Endothelial cell of umbilical vein (primary cell): ENCODE measurements at regions not wholly inside any gene's neighbourhood (a gene's known extent, or its start where the extent isn't known, plus 50 kb on each side); places are given as distances from the start of the nearest gene placed in this dataset.

ENCODE experiments used
- BruUV-seq: library from RNA; stranded (reverse); fragments of 400-500 nt; replicated peaks from 2 replicates; lab custom pipeline; 2021; lab: Mats Ljungman, UMichigan
- CTCF ChIA-PET: fragments of 300-600, 350-600 bp; sonication (Branson Sonifier 250); formaldehyde crosslinking; loops from one replicate; lab custom pipeline; 2021; ENCODE audit warnings: antibody characterized with exemption, inconsistent platforms; lab: Charles Lee
- POLR2A ChIA-PET: fragments of 300-600, 350-600 bp; sonication (Branson Sonifier 250); formaldehyde crosslinking; loops from one replicate; lab custom pipeline; 2021; ENCODE audit warnings: antibody characterized with exemption, inconsistent platforms; lab: Charles Lee
- DNase-seq: peaks from one replicate; pipeline ENCODE4 v3.0.0-alpha.2; 2011; ENCODE audit warnings: low read depth, low spot score
- FAIRE-seq: peaks from 2 replicates; lab custom pipeline; 2011; peaks lifted over from hg19 to GRCh38; lab: Jason Lieb, UNC
- H2AFZ ChIP-seq: 2 replicates; pipeline ENCODE4 v1.6.0; 2012; ENCODE audit warnings: low read depth, low read length, control low read depth, inconsistent platforms
- H3K27ac ChIP-seq: 2 replicates; pipeline ENCODE4 v1.5.1; 2011; ENCODE audit warnings: low read depth, mild to moderate bottlenecking, control low read depth, low read length, moderate library complexity; ENCODE audit not compliant: insufficient read depth
- H3K27me3 ChIP-seq, 2 experiments: 2 replicates each; pipeline versions ENCODE4 v1.6.0 to v1.6.1; 2011; ENCODE audit warnings: low read length in 2 of 2, mixed read lengths in 1 of 2; ENCODE audit not compliant: control insufficient read depth in 2 of 2, insufficient read depth in 2 of 2
- H3K36me3 ChIP-seq, 2 experiments: 2 replicates in 1 of 2; 3 replicates in 1 of 2; pipeline ENCODE4 v1.5.1; 2011; ENCODE audit warnings: low read length in 2 of 2, mild to moderate bottlenecking in 1 of 2, moderate library complexity in 1 of 2; ENCODE audit not compliant: control insufficient read depth in 2 of 2, insufficient read depth in 2 of 2; ENCODE audit errors: extremely low read depth in 1 of 2
- H3K4me1 ChIP-seq: 3 replicates; pipeline ENCODE4 v1.5.1; 2011; ENCODE audit warnings: mild to moderate bottlenecking, low read length; ENCODE audit not compliant: control insufficient read depth, insufficient read depth; ENCODE audit errors: extremely low read depth
- H3K4me2 ChIP-seq: 2 replicates; pipeline ENCODE4 v1.6.1; 2011; ENCODE audit warnings: low read length, control low read depth, mixed read lengths; ENCODE audit not compliant: insufficient read depth
- H3K4me3 ChIP-seq, 3 experiments: fragments of 200-600 bp in 1 of 3; sonication (generic), shearing (Covaris generic) in 1 of 3; replicated peaks in 1 of 3; 2 replicates each; pipeline ENCODE4 v1.5.1; 2011 to 2016; ENCODE audit warnings: control low read depth in 3 of 3, low read length in 3 of 3, mild to moderate bottlenecking in 2 of 3, inconsistent platforms in 1 of 3, low read depth in 1 of 3, moderate library complexity in 1 of 3; ENCODE audit not compliant: insufficient read depth in 1 of 3
- H3K79me2 ChIP-seq: 2 replicates; pipeline ENCODE4 v1.6.0; 2012; ENCODE audit warnings: low read length, inconsistent platforms; ENCODE audit not compliant: control insufficient read depth, insufficient read depth
- H3K9ac ChIP-seq: replicated peaks from 2 replicates; pipeline ENCODE3; 2011; ENCODE audit warnings: low read length, control low read depth; ENCODE audit not compliant: insufficient read depth; ENCODE audit errors: extremely low read depth
- H3K9me1 ChIP-seq: replicated peaks from 3 replicates; pipeline ENCODE4 v1.6.0; 2011; ENCODE audit warnings: mild to moderate bottlenecking, low read length; ENCODE audit not compliant: control insufficient read depth, insufficient read depth; ENCODE audit errors: extremely low read depth
- H3K9me3 ChIP-seq: replicated peaks from 2 replicates; pipeline ENCODE4 v1.5.1; 2012; ENCODE audit warnings: low read length, inconsistent platforms; ENCODE audit not compliant: control insufficient read depth, insufficient read depth
- H4K20me1 ChIP-seq: replicated peaks from 2 replicates; pipeline ENCODE3; 2011; ENCODE audit warnings: mild to moderate bottlenecking, low read length; ENCODE audit not compliant: control insufficient read depth, insufficient read depth; ENCODE audit errors: extremely low read depth
- CTCF ChIP-seq, 2 donors: IDR thresholded peaks; 1 replicate in 1 of 2; 2 replicates in 1 of 2; pipeline ENCODE4 v1.5.1; 2011; ENCODE audit warnings: low read length in 2 of 2, mild to moderate bottlenecking in 2 of 2, moderate library complexity in 2 of 2, control low read depth in 1 of 2, inconsistent platforms in 1 of 2, low read depth in 1 of 2; ENCODE audit not compliant: insufficient read depth in 1 of 2; ENCODE audit errors: extremely low read depth in 1 of 2
- EZH2 ChIP-seq: IDR thresholded peaks from 2 replicates; pipeline ENCODE4 v1.6.1; 2012; ENCODE audit warnings: borderline replicate concordance, low read depth, mild to moderate bottlenecking, moderate library complexity, low read length, inconsistent platforms; ENCODE audit not compliant: severe bottlenecking
- FOS ChIP-seq: IDR thresholded peaks from 2 replicates; pipeline ENCODE4 v1.6.1; 2011; ENCODE audit warnings: mild to moderate bottlenecking, low read length, moderate library complexity, borderline replicate concordance; ENCODE audit not compliant: insufficient read depth
- GATA2 ChIP-seq: IDR thresholded peaks from 2 replicates; pipeline ENCODE4 v1.7.0; 2011; ENCODE audit warnings: low read depth, mild to moderate bottlenecking, moderate library complexity, mixed read lengths, low read length; ENCODE audit not compliant: insufficient read length, insufficient read depth
- JUN ChIP-seq: IDR thresholded peaks from 2 replicates; pipeline ENCODE4 v1.6.1; 2011; ENCODE audit warnings: borderline replicate concordance, low read depth; ENCODE audit not compliant: insufficient read length, insufficient read depth
- MAX ChIP-seq: IDR thresholded peaks from 2 replicates; pipeline ENCODE4 v1.6.1; 2011; ENCODE audit not compliant: insufficient read depth, insufficient read length
- POLR2A ChIP-seq: IDR thresholded peaks from 2 replicates; pipeline ENCODE4 v1.6.1; 2012; ENCODE audit warnings: low read depth, mild to moderate bottlenecking, control low read depth, low read length
- POLR2AphosphoS5 ChIP-seq: IDR thresholded peaks from 2 replicates; pipeline ENCODE4 v1.6.1; 2012; ENCODE audit warnings: low read depth, mild to moderate bottlenecking, control low read depth, low read length, moderate library complexity; ENCODE audit not compliant: insufficient read depth
- dilution Hi-C: fragments of 300-500 bp; cut with MboI; formaldehyde crosslinking; loops from one replicate; pipeline ENCODE4 v1.15.0; 2019; ENCODE audit warnings: low sequenced_read_pairs; ENCODE audit not compliant: extremely low pct_ligation_motif_present
- intact Hi-C: fragments of 100-400 bp; cut with micrococcal nuclease; formaldehyde crosslinking; loops from one replicate; pipeline ENCODE4 v1.10.0; 2022

- no peaks in the 10 kb centered on the region for H3K9me3 ChIP-seq
- H3K4me3 ChIP-seq, result no peak overlapping the region
- no peaks in the 10 kb centered on the region for H3K4me1 ChIP-seq
- no peak overlapping the region for H3K9ac ChIP-seq
- intact Hi-C loops, result no loop called here
- dilution Hi-C loops, result no loop called here
- no peak overlapping the region for H2AFZ ChIP-seq
- ChIA-PET CTCF (no interaction called here), POLR2A (no interaction called here)
- no peak overlapping the region for H3K4me2 ChIP-seq
- DNase-seq (no peak), FAIRE-seq (no peak)
- no peaks in the 10 kb centered on the region for H3K9me1 ChIP-seq
- H3K36me3 ChIP-seq, result no peaks in the 10 kb centered on the region
- H4K20me1 ChIP-seq, result no peaks in the 10 kb centered on the region
- TF ChIP-seq MAX (no peak), EZH2 (no peak), GATA2 (no peak), POLR2AphosphoS5 (no peak), POLR2A (no peak)
- no peak overlapping the region for H3K27ac ChIP-seq
- BruUV-seq, result no TSS peak
- H3K27me3 ChIP-seq, result peaks cover 0 to 4% of the 10 kb centered on the region in 2 experiments
- no peaks in the 10 kb centered on the region for H3K79me2 ChIP-seq
Observed at GRCh38 chr2:173803449-173803848, 161.7 kb downstream of the SP3 start.

GRCh38 chr2:173806761-173807160 lies 158.4 kb downstream of the SP3 start:
- no peak overlapping the region for H3K4me2 ChIP-seq
- ChIA-PET CTCF (no interaction called here), POLR2A (no interaction called here)
- H3K4me1 ChIP-seq, result no peaks in the 10 kb centered on the region
- H3K9ac ChIP-seq, result no peak overlapping the region
- no peak overlapping the region for H2AFZ ChIP-seq
- H3K4me3 ChIP-seq, result no peak overlapping the region
- H3K27me3 ChIP-seq, result no peaks in the 10 kb centered on the region
- H3K36me3 ChIP-seq, result no peaks in the 10 kb centered on the region
- no peaks in the 10 kb centered on the region for H3K9me3 ChIP-seq
- H3K27ac ChIP-seq, result no peak overlapping the region
- H3K79me2 ChIP-seq, result no peaks in the 10 kb centered on the region
- FAIRE-seq (no peak), DNase-seq (no peak)
- TF ChIP-seq EZH2, result no peak
- no peak for TF ChIP-seq CTCF (IDR thresholded peaks at IDR 0.05; ENCODE audit: extremely low read depth in 1 of 2, insufficient read depth in 1 of 2, low read depth in 1 of 2, low read length in 2 of 2)
- TF ChIP-seq FOS, result no peak
- no peak for TF ChIP-seq POLR2A
- TF ChIP-seq JUN, result no peak
- no peak for TF ChIP-seq MAX
- no peaks in the 10 kb centered on the region for H4K20me1 ChIP-seq
- dilution Hi-C loops, result no loop called here
- intact Hi-C loops, result no loop called here
- BruUV-seq, result no TSS peak
- no peaks in the 10 kb centered on the region for H3K9me1 ChIP-seq
